Uterus (tissue), 3 donors: ENCODE measurements at regions not wholly inside any gene's neighbourhood (a gene's known extent, or its start where the extent isn't known, plus 50 kb on each side); places are given as distances from the start of the nearest gene placed in this dataset.

Experiments used
- DNase-seq, 2 donors: peaks; one replicate each; pipeline ENCODE4 v3.0.0-alpha.2; 2019 to 2020
- H3K27ac ChIP-seq, 2 donors: fragments of 200-600 bp; sonication (generic); 1 replicate in 1 of 2; 2 replicates in 1 of 2; pipeline ENCODE4 v1.5.1; 2016 to 2018
- H3K27me3 ChIP-seq, 2 donors: fragments of 200-600 bp; sonication (generic); one replicate each; pipeline ENCODE4 v1.5.1; 2018 to 2019; ENCODE audit warnings: control low read depth in 1 of 2
- H3K36me3 ChIP-seq, 2 donors: fragments of 200-600 bp; sonication (generic); one replicate each; pipeline ENCODE4 v1.5.1; 2019; ENCODE audit warnings: control low read depth in 1 of 2
- H3K4me1 ChIP-seq, 2 donors: fragments of 200-600 bp; sonication (generic); one replicate each; pipeline ENCODE4 v1.5.1; 2018 to 2019; ENCODE audit warnings: control low read depth in 1 of 2
- H3K4me3 ChIP-seq, 2 donors: fragments of 200-600 bp; sonication (generic); 1 replicate in 1 of 2; 2 replicates in 1 of 2; pipeline ENCODE4 v1.5.1; 2018 to 2019; ENCODE audit warnings: mild to moderate bottlenecking in 1 of 2
- H3K9me3 ChIP-seq, 2 donors: fragments of 200-600 bp; sonication (generic); one replicate each; pipeline ENCODE4 v1.5.1; 2019; ENCODE audit warnings: control low read depth in 1 of 2
- CTCF ChIP-seq, 4 experiments: fragments of 200-600 bp in 2 of 4; fragments of 450-650 bp in 2 of 4; sonication (generic) in 2 of 4; IDR thresholded peaks; one replicate each; pipeline ENCODE4 v1.5.1; 2016 to 2019; ENCODE audit warnings: antibody characterized with exemption in 4 of 4, mild to moderate bottlenecking in 2 of 4, moderate library complexity in 1 of 4
- POLR2A ChIP-seq, 2 donors: fragments of 450-650 bp; IDR thresholded peaks; one replicate each; pipeline ENCODE4 v1.6.1; 2016; ENCODE audit warnings: antibody characterized with exemption in 2 of 2, mild to moderate bottlenecking in 1 of 2, moderate library complexity in 1 of 2
- intact Hi-C: fragments of 100-400 bp; cut with DNase I; formaldehyde crosslinking; loops from one replicate; pipeline ENCODE4 v1.15.1; 2023; ENCODE audit warnings: low total_unique reads
- donor health status: DM: yes; HTN: yes; CAD: no.

GRCh38 chr3:69568951-69569350 lies 170.3 kb upstream of the MITF start:
- H3K9me3 ChIP-seq, result no peaks in the 10 kb centered on the region
- H3K4me3 ChIP-seq, result no peak overlapping the region
- intact Hi-C loops, result no loop called here
- DNase-seq, result no peak
- no peaks in the 10 kb centered on the region for H3K36me3 ChIP-seq
- no peak overlapping the region for H3K27ac ChIP-seq
- TF ChIP-seq POLR2A (IDR thresholded peaks at IDR 0.05) (no peak), CTCF (IDR thresholded peaks at IDR 0.05) (no peak)
- H3K27me3 ChIP-seq, result no peaks in the 10 kb centered on the region
- no peaks in the 10 kb centered on the region for H3K4me1 ChIP-seq

- intact Hi-C loops, result no loop called here
These were observed 170.8 kb upstream of the MITF start for GRCh38 chr3:69568458-69568857.

GRCh38 chr3:69567710-69568052 lies 171.6 kb upstream of the MITF start:
- intact Hi-C loops, result no loop called here

More at GRCh38 chr3:69568458-69568857, 170.8 kb upstream of the MITF start:
- DNase-seq, result no peak
- no peak overlapping the region for H3K27ac ChIP-seq
- H3K4me3 ChIP-seq, result no peak overlapping the region
- H3K9me3 ChIP-seq, result no peaks in the 10 kb centered on the region
- no peaks in the 10 kb centered on the region for H3K27me3 ChIP-seq
- no peak for TF ChIP-seq POLR2A (IDR thresholded peaks at IDR 0.05)
- TF ChIP-seq CTCF (IDR thresholded peaks at IDR 0.05), result no peak
- no peaks in the 10 kb centered on the region for H3K4me1 ChIP-seq
- H3K36me3 ChIP-seq, result no peaks in the 10 kb centered on the region

GRCh38 chr3:69567023-69567709 lies 172.1 kb upstream of the MITF start:
- DNase-seq, result no peak
- no peaks in the 10 kb centered on the region for H3K9me3 ChIP-seq
- no peaks in the 10 kb centered on the region for H3K4me1 ChIP-seq
- intact Hi-C loops, result no loop called here
- H3K36me3 ChIP-seq, result no peaks in the 10 kb centered on the region
- no peak overlapping the region for H3K4me3 ChIP-seq
- no peak overlapping the region for H3K27ac ChIP-seq
- TF ChIP-seq POLR2A (IDR thresholded peaks at IDR 0.05), result no peak
- no peak for TF ChIP-seq CTCF (IDR thresholded peaks at IDR 0.05)
- H3K27me3 ChIP-seq, result no peaks in the 10 kb centered on the region

More at GRCh38 chr3:69567710-69568052, 171.6 kb upstream of the MITF start:
- no peaks in the 10 kb centered on the region for H3K4me1 ChIP-seq
- no peaks in the 10 kb centered on the region for H3K27me3 ChIP-seq
- TF ChIP-seq POLR2A (IDR thresholded peaks at IDR 0.05) (no peak), CTCF (IDR thresholded peaks at IDR 0.05) (no peak)
- DNase-seq, result no peak
- H3K9me3 ChIP-seq, result no peaks in the 10 kb centered on the region
- H3K27ac ChIP-seq, result no peak overlapping the region
- H3K36me3 ChIP-seq, result no peaks in the 10 kb centered on the region
- no peak overlapping the region for H3K4me3 ChIP-seq

GRCh38 chr3:69566275-69566674 lies 173.0 kb upstream of the MITF start:
- no peaks in the 10 kb centered on the region for H3K9me3 ChIP-seq
- intact Hi-C loops, result no loop called here
- no peaks in the 10 kb centered on the region for H3K36me3 ChIP-seq
- TF ChIP-seq CTCF (IDR thresholded peaks at IDR 0.05), result no peak
- no peak for TF ChIP-seq POLR2A (IDR thresholded peaks at IDR 0.05)
- H3K27ac ChIP-seq, result no peak overlapping the region
- H3K4me3 ChIP-seq, result no peak overlapping the region
- no peaks in the 10 kb centered on the region for H3K27me3 ChIP-seq
- no peaks in the 10 kb centered on the region for H3K4me1 ChIP-seq
- DNase-seq, result no peak
